A172 (cell line): ENCODE measurements at regions not wholly inside any gene's neighbourhood (a gene's known extent, or its start where the extent isn't known, plus 50 kb on each side); places are given as distances from the start of the nearest gene placed in this dataset.

Experiments
- DNase-seq: peaks from one replicate; pipeline ENCODE4 v3.0.0-alpha.2; 2015; ENCODE audit warnings: low spot score

DNA sequence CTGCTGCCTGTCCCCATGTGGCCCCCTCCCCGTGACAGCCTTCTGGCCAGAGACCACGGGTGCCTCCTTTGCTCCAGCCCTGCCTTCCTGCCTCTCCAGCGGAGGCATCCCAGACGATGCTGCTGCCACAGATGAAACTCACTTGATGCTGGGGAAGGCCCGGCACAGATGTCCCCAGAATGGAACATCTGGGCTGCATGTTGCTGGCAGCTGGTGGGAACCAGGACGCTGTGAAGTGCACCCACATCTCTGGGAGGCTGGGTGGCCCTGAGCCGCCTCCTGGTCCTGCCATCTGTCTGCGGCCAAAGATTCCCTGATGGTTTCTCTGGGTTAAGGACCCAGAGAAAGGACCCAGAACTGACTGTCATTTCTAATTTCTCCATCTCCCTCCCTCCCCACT, 51.9 kb upstream of the PTPRS start:
- no peak for DNase-seq

GRCh38 chr19:5393088-5393487, 52.5 kb upstream of the PTPRS start:
- no peak for DNase-seq

- no peak for DNase-seq
Observed at GRCh38 chr19:5394551-5395505, 54.2 kb upstream of the PTPRS start.

- DNase-seq = no peak
Observed at GRCh38 chr19:5395556-5395955, 54.9 kb upstream of the PTPRS start.

DNA sequence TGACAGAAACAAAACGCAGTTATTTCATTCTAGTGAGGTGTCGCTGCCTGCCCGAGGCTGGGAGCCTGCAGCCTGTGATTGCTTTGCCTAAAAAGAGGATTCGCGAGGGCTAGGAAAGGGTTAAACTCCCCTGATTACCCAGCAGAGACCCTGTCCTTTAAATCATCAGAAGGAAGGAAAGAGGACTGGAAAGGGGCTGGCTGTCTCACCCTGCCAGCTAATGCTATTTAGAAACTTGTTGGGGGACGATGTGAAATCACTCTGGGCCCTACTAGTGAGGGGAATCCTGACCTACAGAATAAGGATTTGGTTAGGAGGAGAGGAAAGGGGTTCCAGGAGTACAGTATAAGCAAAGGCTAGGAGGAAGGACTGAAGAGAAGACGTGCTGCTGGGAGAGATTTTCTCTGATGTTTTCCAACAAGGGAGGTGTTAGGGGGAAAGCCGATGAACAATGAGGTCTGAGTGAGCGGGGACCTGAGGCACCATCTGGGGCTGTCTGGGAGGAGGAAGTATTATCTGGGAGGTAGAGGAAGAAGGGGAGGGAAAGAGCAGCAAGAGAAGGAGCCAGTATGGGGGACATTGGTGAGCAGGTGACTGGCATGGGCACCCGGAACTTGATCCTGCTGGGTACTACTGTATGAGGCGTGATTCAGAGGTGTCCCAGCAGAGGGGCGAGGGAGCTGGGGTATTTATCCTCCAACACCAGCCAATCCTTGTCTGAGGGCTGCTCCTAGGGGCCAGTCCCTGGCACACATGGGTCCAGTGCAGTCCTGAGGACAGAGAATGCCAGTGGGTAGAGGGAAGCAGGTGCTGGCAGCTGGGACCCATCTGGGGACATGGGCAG, 55.7 kb upstream of the PTPRS start:
- no peak for DNase-seq

- DNase-seq = no peak
Observed at GRCh38 chr19:5396963-5397362, 56.4 kb upstream of the PTPRS start.

DNA sequence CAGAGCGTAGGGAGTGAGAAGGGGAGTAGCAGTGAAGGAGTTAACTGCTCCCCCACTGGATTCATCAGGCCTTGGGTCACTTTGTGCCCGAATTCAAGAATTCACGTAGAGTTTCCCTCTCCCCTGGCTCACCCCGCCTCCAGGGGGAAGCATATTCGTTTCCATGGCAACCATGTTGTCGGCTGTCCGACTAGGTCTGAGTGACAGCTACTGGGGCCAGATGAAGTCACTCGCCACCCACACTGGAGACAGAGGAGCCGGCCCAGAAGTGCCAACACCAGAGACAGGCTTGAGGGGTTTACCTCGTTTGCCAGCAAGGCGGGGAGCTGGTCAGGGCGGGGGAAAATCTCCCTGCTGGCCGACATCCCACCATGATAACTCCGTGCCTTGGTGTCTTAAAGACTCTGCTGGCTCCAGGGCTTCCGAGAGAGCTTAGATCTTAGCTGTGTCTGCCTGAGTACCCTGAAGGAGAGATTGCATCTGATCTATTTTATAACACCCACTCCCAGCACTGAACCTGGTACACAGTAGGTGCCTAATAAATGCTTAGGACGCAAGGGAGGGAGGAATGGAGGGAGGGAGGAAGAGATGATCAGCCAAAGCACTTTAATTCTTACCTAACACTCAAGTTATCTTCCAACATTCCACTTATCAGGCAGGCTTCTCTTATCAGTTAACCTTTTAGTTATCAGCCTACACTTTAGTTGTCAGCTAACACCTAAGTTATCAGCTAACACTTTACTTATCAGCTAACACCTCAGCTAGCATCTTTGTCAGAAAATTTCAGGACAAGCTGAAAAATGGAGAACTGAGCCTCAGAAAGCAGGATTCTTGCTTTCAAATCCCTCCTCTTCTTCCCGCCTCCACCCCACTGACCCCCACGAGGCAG, 57.2 kb upstream of the ZNRF4 start:
- DNase-seq = peak; percentile 6

DNA sequence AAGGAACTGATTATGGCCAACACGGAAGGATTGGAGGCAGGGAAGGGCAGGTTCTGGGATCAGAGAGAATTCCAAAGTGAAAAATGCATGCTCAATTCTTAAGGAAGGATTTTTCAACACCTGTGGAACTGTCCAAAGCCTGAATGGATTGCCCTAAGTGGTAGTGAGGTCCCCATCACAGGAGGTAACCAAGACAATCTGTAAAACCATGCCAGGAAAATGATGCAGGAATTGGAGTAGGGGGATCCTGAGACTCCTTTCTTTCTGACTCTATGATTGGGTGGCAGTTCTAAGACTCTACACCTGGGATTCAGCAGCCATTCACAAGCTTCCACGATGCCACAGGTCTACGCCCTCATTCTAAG, 56.5 kb upstream of the ZNRF4 start:
- no peak for DNase-seq

GRCh38 chr19:5403968-5404640, 51.1 kb upstream of the ZNRF4 start:
- DNase-seq = peak; percentile 92
